Psoas muscle (tissue), 7 donors: ENCODE measurements at regions not wholly inside any gene's neighbourhood (a gene's known extent, or its start where the extent isn't known, plus 50 kb on each side); places are given as distances from the start of the nearest gene placed in this dataset.

ENCODE experiments used
- ATAC-seq, 4 donors: fragments of 200-7000 bp; cut with Tn5 transposase; one replicate each; pipeline ENCODE4 v1.9.1; 2020; ENCODE audit warnings: moderate library complexity in 3 of 4, mild to moderate bottlenecking in 2 of 4
- DNase-seq, 2 donors: peaks; one replicate each; pipeline ENCODE4 v3.0.0-alpha.2; 2020
- H3K27ac ChIP-seq: fragments of 200-600 bp; one replicate; pipeline ENCODE4 v1.8.0; 2022
- H3K27me3 ChIP-seq, 3 donors: fragments of 200-600 bp in 1 of 3; one replicate each; pipeline versions ENCODE4 v1.6.1 to v1.8.0; 2013 to 2022; ENCODE audit warnings: low read length in 2 of 3, mild to moderate bottlenecking in 2 of 3, moderate library complexity in 1 of 3; ENCODE audit not compliant: insufficient read depth in 3 of 3
- H3K36me3 ChIP-seq, 2 donors: fragments of 200-600 bp in 1 of 2; one replicate each; pipeline versions ENCODE4 v1.6.1 to v1.8.0; 2013 to 2022; ENCODE audit warnings: low read depth in 1 of 2, mild to moderate bottlenecking in 1 of 2, moderate library complexity in 1 of 2; ENCODE audit not compliant: insufficient read depth in 1 of 2
- H3K4me1 ChIP-seq: fragments of 200-600 bp; one replicate; pipeline ENCODE4 v1.8.0; 2022
- H3K4me3 ChIP-seq: fragments of 200-600 bp; one replicate; pipeline ENCODE4 v1.8.0; 2022; ENCODE audit warnings: mild to moderate bottlenecking
- H3K9me3 ChIP-seq: fragments of 200-600 bp; one replicate; pipeline ENCODE4 v1.8.0; 2022
- CTCF ChIP-seq: fragments of 200-600 bp; IDR thresholded peaks from one replicate; pipeline ENCODE4 v1.8.0; 2022; ENCODE audit warnings: antibody characterized with exemption
- WGBS, 3 donors: extraction: QIAGEN DNeasy Blood & Tissue Kit; methylation state at CpG; one replicate each; pipeline versions ENCODE4 v1.1.6 to v1.1.7; 2013; 5-methylcytosine and 5-hydroxymethylcytosine counted together
- intact Hi-C, 2 donors: fragments of 100-400 bp; cut with DNase I; formaldehyde crosslinking; loops; one replicate each; pipeline versions ENCODE4 v1.11.0 to v1.14.2; 2022
- donor health status: healthy with polysubstance abuse.
- donor health status: DM: no; HTN: no; CAD: no; lungs with moderate emphysema.
- donor health status: Bipolar disorder and iron deficiency.
- donor health status: healthy.
- donor health status: DM: yes; HTN: yes; CAD: no.
- donor health status: DM: no; HTN: no; CAD: no.
- donor health status: DM: yes; HTN: yes; CAD: no.

GRCh38 chr1:29653886-29654450, 417.6 kb downstream of the PTPRU start:
- Histone ChIP-seq H3K4me1 (no peaks in the 10 kb centered on the region), H3K9me3 (no peaks in the 10 kb centered on the region), H3K36me3 (no peaks in the 10 kb centered on the region), H3K4me3 (no peak overlapping the region), H3K27me3 (peaks cover 0 to 11% (median 1%) of the 10 kb centered on the region in 3 donors), H3K27ac (no peak overlapping the region)
- 67 to 86% (median 75%) methylated on average over 3 of the region's 3 CpGs for WGBS, 3 donors
- intact Hi-C loops, result no loop called here
- no peak for ATAC-seq
- TF ChIP-seq CTCF, result no peak
- no peak for DNase-seq

DNA sequence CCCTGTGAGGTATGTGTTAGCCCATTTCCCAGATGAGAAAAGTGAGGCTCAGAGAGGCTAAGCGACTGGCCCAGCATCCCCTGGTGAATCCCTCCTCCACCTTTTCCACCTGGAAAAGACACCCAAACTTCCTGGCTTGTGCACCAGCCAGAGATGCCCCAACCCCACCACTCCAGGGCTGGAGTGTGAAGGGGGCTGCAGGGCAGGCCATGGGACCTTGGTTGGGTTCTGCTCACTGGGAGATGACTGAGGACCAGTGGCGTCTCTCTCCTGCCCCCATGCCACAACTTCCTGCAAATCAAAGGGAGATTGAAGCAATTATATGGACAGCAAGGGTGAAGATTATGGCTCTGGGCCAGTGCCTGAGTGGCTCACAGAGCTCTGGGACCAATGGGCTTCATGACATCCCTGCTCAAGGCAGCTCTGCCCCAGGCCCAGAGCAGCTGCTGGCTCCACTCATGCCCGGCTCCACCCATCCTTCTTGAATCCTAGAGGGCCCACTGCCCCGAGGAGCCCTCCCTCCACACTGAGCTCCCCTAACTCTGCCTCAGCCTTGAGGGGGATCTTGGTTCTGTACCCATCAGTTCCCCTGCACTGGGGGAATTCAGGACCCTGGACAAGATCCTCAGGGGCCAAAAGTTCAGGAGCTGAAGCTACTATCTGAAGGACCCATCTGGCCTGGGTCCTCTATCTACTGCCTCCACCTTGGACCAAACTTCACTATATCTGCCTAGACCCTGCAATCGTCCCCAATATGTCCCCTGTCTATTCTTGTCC, 416.9 kb downstream of the PTPRU start:
- Histone ChIP-seq H3K27me3 (peaks cover 0 to 13% (median 1%) of the 10 kb centered on the region in 3 donors), H3K4me3 (no peak overlapping the region), H3K9me3 (no peaks in the 10 kb centered on the region), H3K27ac (no peak overlapping the region), H3K36me3 (no peaks in the 10 kb centered on the region), H3K4me1 (no peaks in the 10 kb centered on the region)
- WGBS, 3 donors, result 55 to 74% (median 63%) methylated on average over 5 of the region's 5 CpGs
- ATAC-seq (no peak), DNase-seq (no peak)
- intact Hi-C loops, result no loop called here
- TF ChIP-seq CTCF, result no peak

DNA sequence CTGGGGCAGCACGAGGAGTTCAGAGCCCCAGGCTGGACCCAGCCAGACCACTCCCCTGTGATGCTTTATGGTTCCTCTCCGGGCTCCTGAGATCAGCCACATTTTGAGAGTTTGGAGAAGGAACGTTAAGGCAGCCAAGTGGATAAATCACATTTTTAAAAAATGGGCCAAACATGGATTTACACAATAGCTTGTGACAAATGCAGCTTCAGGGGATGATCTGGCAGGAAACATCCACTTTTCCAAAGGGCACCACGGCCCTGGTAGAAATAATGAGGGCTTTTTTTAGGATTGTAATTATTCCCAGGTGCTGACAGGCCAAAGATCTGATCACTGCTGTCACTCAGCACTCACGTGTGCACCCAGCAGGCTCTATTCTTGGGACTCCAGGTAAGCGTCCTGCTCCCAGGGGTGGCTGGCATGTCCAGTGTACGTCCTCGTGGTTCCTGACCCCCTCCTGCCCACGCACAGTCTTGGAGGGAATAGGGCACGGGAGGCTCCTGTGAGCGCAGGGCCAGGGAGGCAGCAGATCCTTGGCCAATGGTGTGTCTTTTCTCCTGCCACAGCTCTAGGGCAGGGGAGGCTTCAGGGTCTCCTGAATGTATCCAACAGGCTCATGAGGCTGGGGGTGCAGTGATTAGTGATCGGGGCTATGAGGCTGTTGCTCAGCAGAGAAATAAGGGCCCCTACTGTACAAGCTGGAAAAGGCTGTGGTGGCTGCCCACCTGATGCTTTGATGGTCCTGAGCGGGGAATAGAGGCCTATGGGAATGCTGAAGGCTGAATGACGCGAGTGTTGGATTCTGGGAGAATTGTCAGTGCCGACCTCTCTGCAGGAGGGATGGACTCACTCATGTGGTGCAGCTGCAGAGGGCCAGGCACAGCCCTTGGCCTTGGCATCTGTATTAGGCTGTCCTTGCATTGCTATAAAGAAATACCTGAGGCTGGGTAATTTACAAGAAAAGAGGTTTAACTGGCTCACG, 415.7 kb downstream of the PTPRU start:
- 66 to 71% (median 68%) methylated on average over 17 of the region's 17 CpGs for WGBS, 3 donors
- H3K36me3 ChIP-seq, result no peaks in the 10 kb centered on the region
- H3K9me3 ChIP-seq, result no peaks in the 10 kb centered on the region
- H3K27me3 ChIP-seq, result peaks cover 0 to 13% (median 1%) of the 10 kb centered on the region in 3 donors
- no peaks in the 10 kb centered on the region for H3K4me1 ChIP-seq
- no peak for TF ChIP-seq CTCF
- no peak overlapping the region for H3K4me3 ChIP-seq
- ATAC-seq (no peak), DNase-seq (no peak)
- no peak overlapping the region for H3K27ac ChIP-seq
- intact Hi-C loops, result no loop called here

DNA sequence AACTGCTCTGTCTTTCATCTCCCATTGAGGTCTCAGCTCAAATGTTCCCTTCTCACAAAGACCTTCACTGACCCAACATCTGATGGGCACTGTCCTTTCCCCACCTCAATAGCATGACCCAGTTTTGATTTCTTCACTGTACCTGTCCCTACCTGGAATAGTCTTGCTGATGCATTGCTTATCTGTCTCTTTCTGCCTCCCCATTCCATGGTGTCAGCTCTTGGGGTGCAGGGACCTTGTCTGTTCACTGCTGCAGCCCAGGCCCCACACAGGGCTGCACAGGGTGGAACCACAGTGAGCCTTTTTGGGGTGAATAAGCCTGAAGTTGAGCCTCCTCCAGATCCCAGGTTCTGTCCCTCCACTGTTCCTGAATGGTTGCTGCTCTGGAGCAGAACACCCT, 414.9 kb downstream of the PTPRU start:
- TF ChIP-seq CTCF, result no peak
- ATAC-seq (no peak), DNase-seq (no peak)
- Histone ChIP-seq H3K27me3 (peaks cover 0 to 13% (median 1%) of the 10 kb centered on the region in 3 donors), H3K4me3 (no peak overlapping the region), H3K36me3 (no peaks in the 10 kb centered on the region), H3K4me1 (no peaks in the 10 kb centered on the region), H3K9me3 (no peaks in the 10 kb centered on the region), H3K27ac (no peak overlapping the region)
- intact Hi-C loops, result no loop called here
